AG09319 (cell line): ENCODE measurements at regions not wholly inside any gene's neighbourhood (a gene's known extent, or its start where the extent isn't known, plus 50 kb on each side); places are given as distances from the start of the nearest gene placed in this dataset.

ENCODE experiments used
- DNase-seq: peaks from one replicate; pipeline ENCODE4 v3.0.0-alpha.2; 2010; ENCODE audit warnings: low read depth; ENCODE audit errors: extremely low read depth
- CTCF ChIP-seq: IDR thresholded peaks from 2 replicates; pipeline ENCODE4 v1.5.1; 2011; ENCODE audit warnings: low read depth, mild to moderate bottlenecking, inconsistent platforms, low read length, moderate library complexity

DNA sequence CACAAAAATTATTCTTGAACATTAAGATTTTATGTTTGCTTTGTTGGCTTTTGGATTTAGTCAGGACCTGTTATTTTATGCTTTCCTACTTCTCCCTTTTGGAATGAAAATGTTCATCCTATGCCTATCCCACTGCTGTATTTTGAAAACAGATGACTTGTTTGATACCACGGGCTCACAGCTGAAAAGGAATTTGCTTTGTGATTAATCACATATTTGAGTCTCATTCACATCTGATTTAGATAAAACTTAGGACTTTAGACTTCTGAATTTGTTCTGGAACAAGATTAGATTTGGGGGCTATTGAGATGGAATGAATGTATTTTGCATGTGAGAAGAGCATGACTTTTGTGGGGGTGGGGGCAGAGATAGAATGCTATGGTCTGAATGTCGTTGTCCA lies 1012.6 kb downstream of the CDH11 start:
- no peak for DNase-seq
- no peak for TF ChIP-seq CTCF

DNA sequence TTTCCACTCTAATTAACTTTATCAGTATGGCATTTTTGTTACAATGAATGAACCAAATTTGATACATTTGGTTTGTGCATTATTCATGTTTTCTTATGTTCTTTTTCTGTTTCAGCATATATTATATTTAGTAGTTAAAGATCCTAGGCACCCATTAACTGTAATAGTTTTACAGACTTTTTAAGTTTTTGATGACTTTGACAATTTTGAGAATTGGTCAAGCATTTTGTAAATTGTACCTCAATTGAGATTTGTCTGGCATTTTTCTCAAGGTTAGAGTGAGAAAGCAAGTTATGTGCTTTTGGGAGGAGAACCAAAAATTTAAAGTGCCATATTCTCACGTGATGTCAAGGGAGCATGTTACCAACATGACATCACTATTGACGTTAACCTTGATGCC lies 1019.2 kb downstream of the CDH11 start:
- no peak for DNase-seq
- TF ChIP-seq CTCF = no peak

- TF ChIP-seq CTCF = no peak
- DNase-seq = no peak
Observed at GRCh38 chr16:64098451-64098850, 1023.4 kb downstream of the CDH11 start.

DNA sequence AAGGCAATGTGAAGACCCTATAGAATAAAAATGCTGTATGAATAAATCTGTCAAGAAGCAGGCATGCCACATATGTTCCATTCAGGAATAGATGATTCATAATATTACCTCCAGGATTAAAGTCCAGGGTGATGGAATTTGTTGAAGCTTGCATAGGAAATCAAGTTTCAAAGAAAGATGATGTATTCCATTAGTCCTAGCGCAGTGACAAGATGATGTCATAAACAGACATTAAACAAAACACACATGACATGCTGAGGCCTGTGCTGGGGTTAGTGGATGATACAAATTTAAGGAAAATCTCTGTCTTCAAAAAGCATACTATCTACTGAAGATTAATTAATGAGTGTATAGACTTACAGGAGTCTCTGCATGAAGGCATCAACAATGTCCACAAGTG lies 1025.2 kb downstream of the CDH11 start:
- no peak for TF ChIP-seq CTCF
- no peak for DNase-seq

DNA sequence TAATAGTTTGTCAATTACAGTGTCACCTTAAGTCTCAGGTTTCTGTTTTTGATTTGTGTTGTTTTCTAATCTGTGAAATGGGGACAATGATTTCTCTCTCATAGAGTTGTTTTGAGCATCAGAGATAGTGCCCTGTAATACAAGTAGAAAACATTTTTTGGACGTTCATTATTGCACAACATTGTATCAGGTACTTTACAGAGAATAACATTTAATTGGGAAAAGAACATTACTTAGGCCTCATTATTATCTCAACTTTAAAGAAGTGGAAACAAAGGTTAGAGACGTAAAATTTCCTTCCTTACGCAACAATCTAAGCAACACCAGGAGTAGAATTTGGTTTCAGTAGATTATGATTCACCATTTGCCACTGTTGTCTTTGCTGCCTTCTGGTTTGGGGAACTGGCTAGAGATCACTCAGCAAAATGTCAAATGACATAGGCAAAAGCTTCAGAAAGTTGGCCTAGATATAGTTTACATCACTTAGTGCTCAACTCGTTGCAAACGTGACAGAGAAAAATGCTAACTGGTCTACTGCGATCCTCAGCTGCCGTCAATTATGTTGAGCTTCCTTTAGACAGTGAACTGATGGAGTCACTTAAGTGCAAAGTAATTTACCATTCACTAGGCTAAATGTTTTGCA lies 1026.8 kb downstream of the CDH11 start:
- no peak for TF ChIP-seq CTCF
- DNase-seq = no peak

- no peak for DNase-seq
- TF ChIP-seq CTCF = no peak
Observed at GRCh38 chr16:64094181-64094965, 1027.5 kb downstream of the CDH11 start.

DNA sequence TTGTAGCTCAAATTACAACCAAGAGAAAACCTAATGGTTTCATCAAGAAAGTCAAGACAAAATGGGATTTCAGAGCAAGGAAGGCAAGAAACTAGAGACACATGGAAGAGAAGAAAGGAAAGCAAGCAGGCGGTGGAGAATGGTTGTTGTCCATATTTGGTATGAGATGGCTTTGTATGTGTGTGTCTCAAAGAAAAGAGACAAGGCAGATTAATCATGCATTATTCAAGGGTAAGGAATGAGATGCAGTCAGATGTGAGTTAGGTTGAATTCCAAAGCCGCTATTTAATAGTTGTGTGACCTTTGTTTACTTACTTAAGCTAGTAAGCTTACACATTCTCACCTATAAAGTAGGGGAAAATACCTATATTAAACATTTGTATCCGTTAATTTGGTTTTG lies 1029.6 kb downstream of the CDH11 start:
- DNase-seq = no peak

More for the DNA sequence above, 1029.6 kb downstream of the CDH11 start:
- TF ChIP-seq CTCF = no peak
